ENCODE measurements at regions not wholly inside any gene's neighbourhood (a gene's known extent, or its start where the extent isn't known, plus 50 kb on each side); places are given as distances from the start of the nearest gene placed in this dataset.

- no peak for DNase-seq (ENCODE audit: low read depth, low spot score)
- POLR2A ChIA-PET, result no interaction called here
- no peak for TF ChIP-seq CTCF (IDR thresholded peaks at IDR 0.05; ENCODE audit: insufficient read depth, low read length, missing control alignments)
- H3K4me3 ChIP-seq (ENCODE audit: low read depth, low read length), result no peak overlapping the region
- CTCF ChIA-PET, result no interaction called here
Measured at GRCh38 chr13:47623862-47624261, 377.2 kb downstream of the SUCLA2 start.

GRCh38 chr13:47621931-47622330, 379.1 kb downstream of the SUCLA2 start:
- no peak overlapping the region for H3K4me3 ChIP-seq (ENCODE audit: low read depth, low read length)
- CTCF ChIA-PET, result no interaction called here
- no peak for DNase-seq (ENCODE audit: low read depth, low spot score)
- TF ChIP-seq CTCF (IDR thresholded peaks at IDR 0.05; ENCODE audit: insufficient read depth, low read length, missing control alignments), result no peak
- POLR2A ChIA-PET, result no interaction called here

- no peak for TF ChIP-seq CTCF (IDR thresholded peaks at IDR 0.05; ENCODE audit: insufficient read depth, low read length, missing control alignments)
- ChIA-PET CTCF (interaction anchor here (0.6 kb wide), 1 partner anchor 17 kb away, joined by 3 read pairs; no protein-coding TSS in a partner anchor), POLR2A (no interaction called here)
- no peak for DNase-seq (ENCODE audit: low read depth, low spot score)
- H3K4me3 ChIP-seq (ENCODE audit: low read depth, low read length), result no peak overlapping the region
Measured at GRCh38 chr13:47611664-47612288, 389.3 kb downstream of the SUCLA2 start.

- no peak for TF ChIP-seq CTCF (IDR thresholded peaks at IDR 0.05; ENCODE audit: insufficient read depth, low read length, missing control alignments)
- ChIA-PET POLR2A (no interaction called here), CTCF (no interaction called here)
- no peak overlapping the region for H3K4me3 ChIP-seq (ENCODE audit: low read depth, low read length)
- no peak for DNase-seq (ENCODE audit: low read depth, low spot score)
Measured at GRCh38 chr13:47610687-47611086, 390.4 kb downstream of the SUCLA2 start.

- ChIA-PET CTCF (no interaction called here), POLR2A (no interaction called here)
- no peak overlapping the region for H3K4me3 ChIP-seq (ENCODE audit: low read depth, low read length)
- TF ChIP-seq CTCF (IDR thresholded peaks at IDR 0.05; ENCODE audit: insufficient read depth, low read length, missing control alignments), result no peak
- no peak for DNase-seq (ENCODE audit: low read depth, low spot score)
Measured at GRCh38 chr13:47603365-47603764, 397.7 kb downstream of the SUCLA2 start.

- DNase-seq (ENCODE audit: low read depth, low spot score), result no peak
- CTCF ChIA-PET, result interaction anchor here (0.8 to 2.2 kb wide), 6 partner anchors 8 to 767 kb away, joined by 3 to 9 read pairs (median 4); no protein-coding TSS in a partner anchor
Measured at GRCh38 chr13:47598340-47598911, 402.6 kb downstream of the SUCLA2 start.

More at GRCh38 chr13:47598340-47598911, 402.6 kb downstream of the SUCLA2 start:
- no peak overlapping the region for H3K4me3 ChIP-seq (ENCODE audit: low read depth, low read length)
- POLR2A ChIA-PET, result no interaction called here
- TF ChIP-seq CTCF (IDR thresholded peaks at IDR 0.05; ENCODE audit: insufficient read depth, low read length, missing control alignments), result no peak

Data from AG04449 (cell line).